ENCODE measurements at regions not wholly inside any gene's neighbourhood (a gene's known extent, or its start where the extent isn't known, plus 50 kb on each side); places are given as distances from the start of the nearest gene placed in this dataset.

DNA sequence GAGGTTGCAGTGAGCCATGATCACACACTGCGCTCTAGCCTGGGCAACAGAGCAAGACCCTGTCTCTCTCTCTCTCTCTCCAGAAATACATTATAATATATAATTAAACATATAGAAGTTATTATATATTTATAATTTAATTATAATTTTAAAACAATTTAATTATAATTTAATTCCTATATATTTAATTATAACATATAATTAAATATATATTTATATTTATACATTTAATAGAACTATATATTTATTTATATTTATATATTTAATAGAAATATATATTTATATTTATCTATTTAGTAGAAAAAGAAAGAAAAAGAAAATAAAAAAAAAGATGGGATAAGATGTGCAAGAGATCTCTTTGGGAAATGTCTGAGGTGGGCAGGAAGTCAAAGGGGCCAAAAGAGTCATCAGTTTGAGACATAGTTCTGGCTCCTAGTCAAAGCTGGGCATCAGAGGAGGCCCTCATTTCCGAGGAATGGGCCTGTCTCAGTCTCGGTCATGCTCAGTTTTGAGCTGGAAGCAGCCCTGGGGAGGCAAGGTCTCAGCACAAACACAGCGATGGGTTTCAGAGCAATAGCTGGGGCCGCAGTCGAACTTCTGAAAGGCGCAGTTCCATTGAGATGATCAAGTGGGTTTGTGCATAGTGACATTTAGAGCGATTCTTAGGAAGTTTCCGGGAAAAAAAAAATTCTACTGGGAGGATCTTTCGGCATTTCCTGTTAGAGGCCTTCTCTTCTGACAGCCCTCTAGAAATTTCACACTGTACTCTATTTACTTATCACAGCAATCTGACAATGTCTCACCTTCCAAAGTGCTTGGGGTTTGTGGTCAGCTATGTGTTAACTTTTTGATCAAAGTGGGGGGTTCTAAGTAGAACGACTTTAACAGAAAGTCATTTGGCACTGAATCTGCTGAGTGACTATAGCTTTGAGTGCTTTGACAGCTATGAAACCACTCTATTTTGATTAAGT is 58.7 kb upstream of the GZMB start:
- DNase-seq: no peak

DNA sequence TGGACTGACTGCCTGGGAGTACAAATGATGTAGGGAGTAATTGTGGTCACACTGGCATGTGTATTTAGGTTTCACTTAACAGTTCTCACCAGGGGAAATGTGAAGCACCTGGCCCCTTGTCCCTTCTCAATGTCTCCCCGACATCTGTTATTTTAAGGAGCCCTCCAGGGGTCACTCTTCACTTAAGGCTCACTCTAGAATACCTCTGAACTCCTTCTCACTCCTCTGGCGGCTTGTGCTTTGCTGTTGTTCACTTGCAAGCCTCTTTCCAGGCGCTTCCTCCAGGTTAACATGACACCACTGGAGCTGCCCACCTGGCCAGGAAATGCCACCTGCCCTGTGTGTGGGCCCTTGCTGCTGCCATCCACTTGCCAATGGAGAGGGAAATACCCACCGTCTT is 56.5 kb upstream of the GZMB start:
- DNase-seq: no peak

DNA sequence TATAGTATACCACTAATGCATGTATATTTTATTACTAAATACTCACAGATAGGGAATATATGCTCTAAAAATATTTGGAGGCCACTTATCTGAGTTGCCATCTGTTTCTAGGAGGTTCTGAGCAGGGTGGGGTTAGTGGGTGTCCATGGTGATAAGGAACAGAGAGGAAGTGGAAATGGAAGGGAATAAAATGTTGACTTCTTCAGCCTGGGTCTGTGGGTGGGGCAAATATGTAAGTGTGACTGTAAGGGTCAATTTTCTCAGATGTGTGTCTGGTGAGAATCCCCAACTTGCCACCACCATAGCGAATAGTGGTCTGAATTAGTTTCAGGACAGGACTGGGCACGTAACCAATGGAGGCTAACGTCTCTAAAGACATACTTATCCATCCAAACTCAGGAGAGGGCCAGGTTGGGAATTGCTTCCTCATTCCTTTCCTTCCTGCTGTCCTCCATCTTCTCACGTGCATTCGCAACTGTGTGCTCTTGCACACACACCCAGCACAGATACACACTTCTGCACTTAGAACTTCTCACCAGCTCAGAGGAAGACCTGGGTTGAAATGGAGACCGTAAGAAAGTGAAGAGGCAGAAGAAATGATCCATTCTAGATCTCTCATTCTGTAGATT is 54.2 kb upstream of the GZMB start:
- no peak for DNase-seq
